Thyroid gland (tissue), 4 donors: ENCODE measurements at regions not wholly inside any gene's neighbourhood (a gene's known extent, or its start where the extent isn't known, plus 50 kb on each side); places are given as distances from the start of the nearest gene placed in this dataset.

Experiments used
- CTCF ChIP-seq, 6 experiments: fragments of 200-600 bp in 3 of 6; fragments of 450-650 bp in 3 of 6; sonication (generic) in 3 of 6; IDR thresholded peaks; one replicate each; pipeline ENCODE4 v1.5.1; 2016 to 2019; ENCODE audit warnings: antibody characterized with exemption in 6 of 6, mild to moderate bottlenecking in 2 of 6, inconsistent platforms in 1 of 6, moderate library complexity in 1 of 6
- POLR2A ChIP-seq, 2 donors: fragments of 450-650 bp; IDR thresholded peaks; one replicate each; pipeline ENCODE4 v1.6.1; 2017; ENCODE audit warnings: antibody characterized with exemption in 2 of 2, mild to moderate bottlenecking in 2 of 2, moderate library complexity in 1 of 2

DNA sequence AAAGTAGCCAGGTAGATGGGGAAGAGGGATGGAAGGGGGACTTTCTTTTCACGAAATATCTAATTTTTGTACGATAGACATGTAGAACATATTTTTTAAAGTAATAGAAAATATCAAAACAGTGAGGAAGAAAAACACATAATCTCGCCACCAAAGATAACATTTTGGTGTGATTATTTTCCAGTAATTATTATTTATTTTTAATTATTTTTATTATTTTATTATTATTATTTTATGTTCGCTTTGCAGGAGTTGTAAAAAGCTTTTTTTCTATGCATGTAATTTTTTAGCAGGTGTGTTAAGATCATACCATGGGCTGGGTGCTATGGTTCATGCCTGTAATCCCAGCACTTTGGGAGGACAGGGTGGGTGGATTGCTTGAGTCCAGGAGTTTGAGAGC lies 85.6 kb upstream of the CCND2 start:
- TF ChIP-seq POLR2A (IDR thresholded peaks at IDR 0.05) (no peak), CTCF (IDR thresholded peaks at IDR 0.05) (no peak)
